Prostate gland (tissue), 2 donors: ENCODE measurements at regions not wholly inside any gene's neighbourhood (a gene's known extent, or its start where the extent isn't known, plus 50 kb on each side); places are given as distances from the start of the nearest gene placed in this dataset.

Experiments
- DNase-seq: peaks from one replicate; pipeline ENCODE4 v3.0.0-alpha.2; 2019; ENCODE audit warnings: low spot score
- H3K27ac ChIP-seq, 2 donors: fragments of 200-600 bp; sonication (generic); 2 replicates each; pipeline ENCODE4 v1.5.1; 2017 to 2019
- H3K27me3 ChIP-seq: fragments of 200-600 bp; sonication (generic); replicated peaks from 2 replicates; pipeline ENCODE4 v1.5.1; 2019; ENCODE audit not compliant: insufficient read depth
- H3K36me3 ChIP-seq, 2 donors: fragments of 200-600 bp; sonication (generic); 1 replicate in 1 of 2; 2 replicates in 1 of 2; pipeline versions ENCODE4 v1.5.1 to v1.8.1; 2017 to 2019
- H3K4me1 ChIP-seq: fragments of 200-600 bp; sonication (generic); replicated peaks from 2 replicates; pipeline ENCODE4 v1.5.1; 2019
- H3K4me3 ChIP-seq, 2 donors: fragments of 200-600 bp; sonication (generic); 2 replicates each; pipeline ENCODE4 v1.5.1; 2017 to 2019
- H3K9me3 ChIP-seq: fragments of 200-600 bp; sonication (generic); 2 replicates; pipeline ENCODE4 v1.5.1; 2017
- CTCF ChIP-seq, 4 experiments: fragments of 200-600 bp in 2 of 4; fragments of 450-650 bp in 2 of 4; sonication (generic) in 2 of 4; IDR thresholded peaks; 1 replicate in 3 of 4; 2 replicates in 1 of 4; pipeline ENCODE4 v1.5.1; 2016 to 2019; ENCODE audit warnings: antibody characterized with exemption in 4 of 4, mild to moderate bottlenecking in 2 of 4, moderate library complexity in 2 of 4
- POLR2A ChIP-seq: fragments of 450-650 bp; IDR thresholded peaks from one replicate; pipeline ENCODE4 v1.6.1; 2016; ENCODE audit warnings: antibody characterized with exemption, mild to moderate bottlenecking
- POLR2AphosphoS5 ChIP-seq: sonication (generic); formaldehyde crosslinking; IDR thresholded peaks from one replicate; pipeline ENCODE4 v1.6.1; 2017; ENCODE audit warnings: antibody characterized with exemption
- WGBS: methylation state at CpG from one replicate; pipeline ENCODE4 v1.1.5; 2018; 5-methylcytosine and 5-hydroxymethylcytosine counted together
- intact Hi-C: fragments of 100-400 bp; cut with DNase I; formaldehyde crosslinking; loops from one replicate; pipeline ENCODE4 v1.14.2; 2022

- no peaks in the 10 kb centered on the region for H3K27me3 ChIP-seq
- no peak for DNase-seq
- H3K27ac ChIP-seq = no peak overlapping the region
- H3K4me3 ChIP-seq = no peak overlapping the region
- no peaks in the 10 kb centered on the region for H3K36me3 ChIP-seq
- H3K4me1 ChIP-seq = no peaks in the 10 kb centered on the region
- intact Hi-C loops = no loop called here
- WGBS = 87% methylated on average over 3 of the region's 3 CpGs
- no peak for TF ChIP-seq POLR2A
- no peak for TF ChIP-seq POLR2AphosphoS5
- no peak for TF ChIP-seq CTCF (IDR thresholded peaks at IDR 0.05)
- no peaks in the 10 kb centered on the region for H3K9me3 ChIP-seq
Measured at GRCh38 chr2:236847538-236848263, 238.0 kb upstream of the COPS8 start.

GRCh38 chr2:236848501-236848900, 237.2 kb upstream of the COPS8 start:
- Histone ChIP-seq H3K9me3 (no peaks in the 10 kb centered on the region), H3K36me3 (no peaks in the 10 kb centered on the region), H3K27me3 (no peaks in the 10 kb centered on the region), H3K27ac (no peak overlapping the region), H3K4me3 (no peak overlapping the region), H3K4me1 (no peaks in the 10 kb centered on the region)
- intact Hi-C loops = no loop called here
- 76% methylated on average over 11 of the region's 11 CpGs for WGBS
- no peak for TF ChIP-seq CTCF (IDR thresholded peaks at IDR 0.05)
- no peak for DNase-seq

- 73% methylated on average over 2 of the region's 2 CpGs for WGBS
- Histone ChIP-seq H3K9me3 (no peaks in the 10 kb centered on the region), H3K4me1 (no peaks in the 10 kb centered on the region), H3K27me3 (no peaks in the 10 kb centered on the region), H3K4me3 (no peak overlapping the region), H3K36me3 (no peaks in the 10 kb centered on the region), H3K27ac (no peak overlapping the region)
- intact Hi-C loops = no loop called here
- DNase-seq = no peak
- no peak for TF ChIP-seq CTCF (IDR thresholded peaks at IDR 0.05)
- TF ChIP-seq POLR2A = no peak
- TF ChIP-seq POLR2AphosphoS5 = no peak
Measured at GRCh38 chr2:236849508-236849907, 236.2 kb upstream of the COPS8 start.

- H3K36me3 ChIP-seq = no peaks in the 10 kb centered on the region
- no peaks in the 10 kb centered on the region for H3K9me3 ChIP-seq
- no peak overlapping the region for H3K4me3 ChIP-seq
- no peaks in the 10 kb centered on the region for H3K4me1 ChIP-seq
- H3K27me3 ChIP-seq = no peaks in the 10 kb centered on the region
- no peak overlapping the region for H3K27ac ChIP-seq
- TF ChIP-seq POLR2A = no peak
- no peak for TF ChIP-seq POLR2AphosphoS5
- DNase-seq = no peak
- WGBS = over 99% methylated on average over 4 of the region's 4 CpGs
- intact Hi-C loops = no loop called here
Measured at GRCh38 chr2:236849940-236850339, 235.7 kb upstream of the COPS8 start.

- Histone ChIP-seq H3K4me1 (no peaks in the 10 kb centered on the region), H3K36me3 (no peaks in the 10 kb centered on the region), H3K27ac (no peak overlapping the region), H3K4me3 (no peak overlapping the region), H3K9me3 (no peaks in the 10 kb centered on the region), H3K27me3 (no peaks in the 10 kb centered on the region)
- TF ChIP-seq POLR2A (no peak), CTCF (IDR thresholded peaks at IDR 0.05) (no peak), POLR2AphosphoS5 (no peak)
- intact Hi-C loops = no loop called here
- 76% methylated on average over 3 of the region's 3 CpGs for WGBS
- no peak for DNase-seq
Measured at GRCh38 chr2:236851187-236851586, 234.5 kb upstream of the COPS8 start.
